Osteocyte (in vitro differentiated cells): ENCODE measurements at regions not wholly inside any gene's neighbourhood (a gene's known extent, or its start where the extent isn't known, plus 50 kb on each side); places are given as distances from the start of the nearest gene placed in this dataset.
"Not testable (repeated sequence)": the region's sequence is repeated elsewhere in the genome, so short reads cannot be mapped to it uniquely, and the experiment has no call there.

ENCODE experiments used
- DNase-seq: peaks from one replicate; pipeline ENCODE4 v3.0.0; 2021; ENCODE audit warnings: mixed read lengths; ENCODE audit not compliant: unreplicated experiment; ENCODE audit errors: extremely low spot score
- H3K27ac Mint-ChIP-seq: one replicate; pipeline ENCODE4 v1.8.0; 2021; ENCODE audit warnings: mild to moderate bottlenecking, mixed read lengths; ENCODE audit not compliant: unreplicated experiment
- H3K27me3 Mint-ChIP-seq: one replicate; pipeline ENCODE4 v1.8.0; 2021; ENCODE audit warnings: mixed read lengths; ENCODE audit not compliant: unreplicated experiment
- H3K36me3 Mint-ChIP-seq: one replicate; pipeline ENCODE4 v1.8.0; 2021; ENCODE audit warnings: mixed read lengths; ENCODE audit not compliant: unreplicated experiment
- H3K4me1 Mint-ChIP-seq: one replicate; pipeline ENCODE4 v1.8.0; 2021; ENCODE audit warnings: mixed read lengths; ENCODE audit not compliant: unreplicated experiment
- H3K4me3 Mint-ChIP-seq: one replicate; pipeline ENCODE4 v1.8.0; 2021; ENCODE audit warnings: mild to moderate bottlenecking, moderate library complexity, mixed read lengths; ENCODE audit not compliant: unreplicated experiment
- H3K9me3 Mint-ChIP-seq: one replicate; pipeline ENCODE4 v1.8.0; 2021; ENCODE audit warnings: mixed read lengths; ENCODE audit not compliant: unreplicated experiment
- TF ChIP-seq, protein P1 (sequence below): fragments of 200-600 bp; sonication (generic); IDR thresholded peaks from 2 replicates; pipeline ENCODE4 v1.5.0; 2021; ENCODE audit warnings: antibody characterized with exemption, mild to moderate bottlenecking, moderate library complexity

GRCh38 chr5:87778876-87779275 is 366.1 kb upstream of the CCNH start:
- Mint-ChIP-seq H3K36me3 (no peaks in the 10 kb centered on the region), H3K4me3 (no peak overlapping the region), H3K27ac (no peak overlapping the region), H3K9me3 (no peaks in the 10 kb centered on the region), H3K27me3 (peaks cover 35% of the 10 kb centered on the region), H3K4me1 (peaks cover 3% of the 10 kb centered on the region)
- no peak for DNase-seq
- TF ChIP-seq, protein P1, sequence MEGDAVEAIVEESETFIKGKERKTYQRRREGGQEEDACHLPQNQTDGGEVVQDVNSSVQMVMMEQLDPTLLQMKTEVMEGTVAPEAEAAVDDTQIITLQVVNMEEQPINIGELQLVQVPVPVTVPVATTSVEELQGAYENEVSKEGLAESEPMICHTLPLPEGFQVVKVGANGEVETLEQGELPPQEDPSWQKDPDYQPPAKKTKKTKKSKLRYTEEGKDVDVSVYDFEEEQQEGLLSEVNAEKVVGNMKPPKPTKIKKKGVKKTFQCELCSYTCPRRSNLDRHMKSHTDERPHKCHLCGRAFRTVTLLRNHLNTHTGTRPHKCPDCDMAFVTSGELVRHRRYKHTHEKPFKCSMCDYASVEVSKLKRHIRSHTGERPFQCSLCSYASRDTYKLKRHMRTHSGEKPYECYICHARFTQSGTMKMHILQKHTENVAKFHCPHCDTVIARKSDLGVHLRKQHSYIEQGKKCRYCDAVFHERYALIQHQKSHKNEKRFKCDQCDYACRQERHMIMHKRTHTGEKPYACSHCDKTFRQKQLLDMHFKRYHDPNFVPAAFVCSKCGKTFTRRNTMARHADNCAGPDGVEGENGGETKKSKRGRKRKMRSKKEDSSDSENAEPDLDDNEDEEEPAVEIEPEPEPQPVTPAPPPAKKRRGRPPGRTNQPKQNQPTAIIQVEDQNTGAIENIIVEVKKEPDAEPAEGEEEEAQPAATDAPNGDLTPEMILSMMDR: no peak

DNA sequence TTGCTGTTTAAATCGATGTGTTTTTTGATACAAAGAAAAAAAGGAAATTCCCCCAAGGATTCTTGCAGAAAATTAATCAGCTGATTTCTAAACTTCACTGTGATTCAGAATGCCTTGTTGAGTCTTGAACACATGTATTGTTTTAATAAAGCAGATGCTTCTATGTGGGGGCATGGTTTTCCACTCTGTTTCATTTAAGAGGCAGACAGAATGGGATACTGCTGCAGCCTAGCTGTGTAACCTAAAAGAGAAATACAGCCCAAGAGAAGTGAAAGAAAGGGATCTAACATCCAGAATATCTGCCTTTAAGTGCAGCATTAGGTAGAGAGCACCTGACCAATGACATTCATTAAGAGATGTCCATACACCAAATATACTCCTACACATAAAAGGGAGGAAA is 365.1 kb upstream of the CCNH start:
- DNase-seq: no peak
- Mint-ChIP-seq H3K4me1 (peaks cover 3% of the 10 kb centered on the region), H3K4me3 (no peak overlapping the region), H3K36me3 (no peaks in the 10 kb centered on the region), H3K9me3 (no peaks in the 10 kb centered on the region), H3K27ac (no peak overlapping the region), H3K27me3 (peaks cover 35% of the 10 kb centered on the region)
- TF ChIP-seq, protein P1: no peak

- H3K4me3 Mint-ChIP-seq: no peak overlapping the region
- no peak overlapping the region for H3K27ac Mint-ChIP-seq
- H3K27me3 Mint-ChIP-seq: peaks cover 24% of the 10 kb centered on the region
- no peaks in the 10 kb centered on the region for H3K9me3 Mint-ChIP-seq
- peaks cover 3% of the 10 kb centered on the region for H3K4me1 Mint-ChIP-seq
- TF ChIP-seq, protein P1: no peak
- no peaks in the 10 kb centered on the region for H3K36me3 Mint-ChIP-seq
- DNase-seq: no peak
Observed at GRCh38 chr5:87776785-87777184, 364.1 kb upstream of the CCNH start.

DNA sequence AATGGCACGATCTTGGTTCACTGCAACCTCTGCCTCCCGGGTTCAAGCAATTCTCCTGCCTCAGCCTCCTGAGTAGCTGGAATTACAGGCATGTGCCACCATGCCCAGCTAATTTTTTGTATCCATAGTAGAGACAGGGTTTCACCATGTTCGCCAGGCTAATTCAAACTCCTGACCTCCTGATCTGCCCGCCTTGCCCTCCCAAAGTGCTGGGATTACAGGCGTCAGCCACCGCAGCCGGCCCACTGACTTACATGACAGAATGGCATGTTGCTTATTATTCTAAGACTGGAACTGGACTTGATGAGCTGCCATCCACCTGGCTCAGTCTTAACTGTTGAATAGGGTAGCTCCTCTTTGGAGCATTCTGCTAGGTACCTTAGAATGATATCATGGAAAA is 363.6 kb upstream of the CCNH start:
- not testable (repeated sequence) for H3K36me3 Mint-ChIP-seq, DNase-seq

DNA sequence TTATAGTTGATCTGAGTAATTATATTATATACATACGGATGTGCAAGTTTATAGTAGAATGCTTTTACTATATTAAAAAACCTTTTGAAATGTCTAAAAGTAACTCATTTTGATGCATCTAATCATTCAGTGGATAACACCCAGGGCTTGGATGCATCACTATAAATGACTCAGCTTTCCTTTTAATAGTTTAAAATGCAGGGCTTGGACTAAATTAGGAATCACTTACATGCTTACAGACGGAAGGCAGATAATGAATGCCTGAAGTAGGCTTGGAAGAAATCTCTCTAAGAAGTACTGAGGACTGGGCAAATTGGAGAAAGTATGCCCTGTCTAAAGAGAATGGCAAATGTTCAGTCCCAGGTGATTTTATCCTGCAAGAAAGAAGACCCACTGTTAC is 362.5 kb upstream of the CCNH start:
- Mint-ChIP-seq H3K27ac (no peak overlapping the region), H3K27me3 (peaks cover 11% of the 10 kb centered on the region), H3K9me3 (no peaks in the 10 kb centered on the region), H3K4me3 (no peak overlapping the region), H3K4me1 (no peaks in the 10 kb centered on the region), H3K36me3 (no peaks in the 10 kb centered on the region)
- TF ChIP-seq, protein P1: no peak
- no peak for DNase-seq

More for the DNA sequence above, 363.6 kb upstream of the CCNH start:
- peaks cover 20% of the 10 kb centered on the region for H3K27me3 Mint-ChIP-seq
- not testable (repeated sequence) for H3K9me3 Mint-ChIP-seq, H3K27ac Mint-ChIP-seq, H3K4me1 Mint-ChIP-seq, H3K4me3 Mint-ChIP-seq

GRCh38 chr5:87774804-87775203 is 362.1 kb upstream of the CCNH start:
- H3K4me3 Mint-ChIP-seq: no peak overlapping the region

More at GRCh38 chr5:87774804-87775203, 362.1 kb upstream of the CCNH start:
- TF ChIP-seq, protein P1: no peak
- Mint-ChIP-seq H3K27ac (no peak overlapping the region), H3K36me3 (no peaks in the 10 kb centered on the region), H3K27me3 (peaks cover 11% of the 10 kb centered on the region), H3K9me3 (no peaks in the 10 kb centered on the region), H3K4me1 (no peaks in the 10 kb centered on the region)
- DNase-seq: no peak
